NCI-H146 (cell line): ENCODE measurements at regions not wholly inside any gene's neighbourhood (a gene's known extent, or its start where the extent isn't known, plus 50 kb on each side); places are given as distances from the start of the nearest gene placed in this dataset.

Experiments used
- DNase-seq: peaks from one replicate; lab custom pipeline; 2025; lab: John Stamatoyannopoulos, UW

DNA sequence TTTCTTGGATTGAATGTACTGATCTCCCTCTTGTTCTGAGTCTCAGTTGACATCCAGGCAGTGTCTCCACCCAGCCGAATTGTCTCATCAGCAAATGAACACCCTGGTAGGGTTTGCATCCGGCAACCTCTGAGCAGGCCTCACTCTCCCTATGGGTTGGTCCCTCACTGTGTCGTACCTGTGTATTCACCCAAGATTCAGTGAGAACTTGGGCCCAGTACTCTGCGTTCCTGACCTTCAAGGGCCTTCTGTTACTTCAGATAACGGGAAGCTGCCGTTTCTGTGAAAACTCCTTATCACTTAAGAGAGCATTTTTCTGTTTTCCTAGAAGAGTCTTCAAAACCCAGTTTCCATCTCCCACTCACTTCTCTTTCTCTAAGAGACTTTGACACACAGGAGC, 915.6 kb downstream of the TBC1D22A start:
- no peak for DNase-seq

- DNase-seq = no peak
Observed at GRCh38 chr22:47676685-47677084, 914.2 kb downstream of the TBC1D22A start.

DNA sequence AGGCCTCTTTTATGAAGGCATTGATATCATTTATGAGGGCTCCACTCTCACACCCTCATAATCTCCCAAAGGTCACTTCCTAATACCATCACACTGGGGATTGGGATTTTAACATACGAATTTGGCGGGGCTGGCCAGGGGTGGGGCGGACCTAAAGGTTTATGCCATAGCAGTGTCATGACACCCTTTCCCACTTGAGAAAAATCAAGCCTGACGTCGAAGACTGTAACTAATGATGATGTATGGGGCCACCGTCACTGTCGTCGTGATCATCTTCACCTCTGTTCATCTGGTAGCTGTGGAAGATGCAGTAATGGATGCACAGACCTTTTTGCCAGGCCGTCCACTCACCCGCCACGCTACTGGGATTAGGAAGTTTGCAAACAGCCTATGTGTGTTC, 912.1 kb downstream of the TBC1D22A start:
- DNase-seq = no peak

GRCh38 chr22:47673557-47673956, 911.1 kb downstream of the TBC1D22A start:
- no peak for DNase-seq

DNA sequence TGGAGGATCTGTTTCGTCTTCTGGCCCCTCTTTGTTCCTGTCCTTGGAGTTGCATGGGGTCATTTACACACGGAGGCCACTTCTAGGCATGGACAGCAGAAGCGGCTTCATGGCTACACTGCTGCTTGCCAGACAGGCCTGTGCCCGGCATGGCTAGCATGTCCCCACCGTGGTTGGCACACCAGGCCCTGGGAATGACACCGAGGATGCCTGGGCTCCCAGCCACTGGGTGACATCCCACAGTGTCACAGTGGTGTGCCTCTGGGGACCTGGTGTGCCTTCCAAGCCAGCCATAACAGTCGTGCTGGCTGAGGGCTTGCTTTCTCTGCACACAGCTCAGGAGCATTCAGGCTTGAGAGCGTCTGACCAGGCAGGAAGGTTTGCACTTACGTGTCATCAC, 910.1 kb downstream of the TBC1D22A start:
- DNase-seq = no peak

GRCh38 chr22:47665151-47665550, 902.7 kb downstream of the TBC1D22A start:
- DNase-seq = no peak

DNA sequence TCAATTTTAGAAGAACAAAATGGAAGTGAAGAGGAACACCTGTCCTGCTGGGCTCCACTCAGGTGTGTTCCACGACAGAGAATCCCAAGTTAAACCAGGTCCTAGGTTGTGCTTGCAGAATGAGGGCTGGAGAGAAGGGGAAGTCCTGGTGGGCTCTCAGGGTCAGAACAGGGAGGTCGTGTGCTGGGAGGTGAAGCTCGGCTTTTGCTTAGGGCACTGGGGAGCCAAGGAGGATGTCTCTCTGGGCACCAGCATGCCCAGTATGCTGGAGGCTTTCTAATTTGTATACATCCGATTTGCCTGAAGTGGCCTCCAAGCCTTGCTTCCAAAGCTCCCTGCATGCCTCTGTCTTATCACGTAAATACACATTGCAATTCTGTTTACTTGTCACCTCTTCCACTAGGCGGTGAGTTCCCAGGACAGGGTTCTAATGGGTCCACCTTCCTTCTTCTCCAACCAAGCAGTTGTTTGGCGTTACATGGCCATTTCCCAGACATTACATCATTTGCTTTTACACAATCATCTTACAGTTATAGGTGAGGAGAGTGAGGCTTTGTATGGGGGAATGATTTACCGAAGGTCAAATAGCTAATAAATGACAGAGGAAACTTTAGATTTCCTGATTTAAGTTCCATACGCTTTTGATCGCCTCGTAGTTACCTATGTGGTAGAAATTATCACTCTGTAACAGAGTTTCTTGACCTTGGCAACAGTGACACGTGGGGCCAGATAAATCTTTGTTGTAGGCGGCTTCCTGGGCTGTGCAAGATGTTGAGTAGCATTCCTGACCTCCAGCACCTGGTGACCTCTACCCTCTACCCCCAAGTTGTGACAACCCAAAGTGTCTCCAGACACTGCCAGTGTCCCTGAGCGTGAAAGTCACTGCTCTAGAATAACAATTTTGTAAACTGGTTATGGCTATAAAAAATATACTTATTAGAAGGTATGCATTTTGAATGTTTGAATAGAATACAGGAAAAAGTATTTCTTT, 901.5 kb downstream of the TBC1D22A start:
- no peak for DNase-seq

DNA sequence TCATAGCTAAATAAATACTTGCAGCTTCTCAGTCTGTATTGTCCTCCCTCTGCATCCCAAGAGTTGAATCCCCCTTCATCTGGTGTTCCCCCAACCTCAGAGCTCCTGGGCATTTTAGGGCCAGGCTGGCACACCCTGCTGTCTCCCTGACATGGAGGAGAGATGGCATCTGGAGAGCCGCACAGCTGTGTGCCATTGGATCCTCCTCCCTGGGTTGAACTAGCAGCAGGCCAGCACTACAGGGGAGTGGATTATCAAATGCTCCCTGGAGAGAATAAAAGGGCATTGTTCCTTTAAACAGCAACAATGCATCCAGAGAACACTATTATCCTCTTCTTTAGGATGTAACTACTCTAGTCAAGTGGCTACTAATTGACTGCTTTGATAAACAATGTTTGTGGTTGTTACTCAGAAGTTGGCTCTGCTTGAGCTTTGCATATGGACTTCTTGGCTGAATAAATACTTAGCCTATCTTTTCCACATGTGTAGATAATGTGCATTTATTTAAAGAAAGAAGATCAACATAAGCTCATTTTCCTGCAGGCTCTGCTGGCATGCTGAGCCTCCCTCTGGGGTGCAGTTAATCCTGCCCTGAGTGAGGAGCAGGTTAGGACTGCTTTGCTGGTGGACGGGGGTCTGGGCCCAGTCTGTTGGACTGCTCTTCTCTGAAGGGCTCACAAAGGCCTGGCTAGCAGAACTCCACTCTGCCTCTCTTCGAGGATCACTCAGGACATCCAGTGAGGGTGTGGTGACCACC, 897.2 kb downstream of the TBC1D22A start:
- peak; percentile 42 for DNase-seq

- DNase-seq = no peak
Observed at GRCh38 chr22:47658182-47658581, 895.7 kb downstream of the TBC1D22A start.

DNA sequence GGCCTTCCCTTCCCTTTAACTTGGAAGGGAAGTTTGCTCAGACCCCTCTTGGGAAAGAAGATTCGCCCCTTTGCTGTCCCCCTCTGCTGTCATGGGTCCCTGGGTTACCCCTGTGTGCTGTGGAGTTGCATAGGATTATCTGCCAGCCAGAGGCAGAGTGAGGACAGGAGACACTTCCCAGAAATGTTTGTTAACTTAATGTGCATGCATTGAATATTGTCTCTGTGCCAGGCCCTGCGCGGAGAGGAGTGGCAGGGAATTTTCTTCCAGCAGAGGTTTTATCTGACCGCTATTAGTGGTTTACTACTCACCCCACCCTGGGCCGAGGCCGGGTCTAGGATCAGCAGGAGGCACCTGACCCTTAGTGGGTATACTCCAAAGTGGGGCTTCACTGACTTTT, 894.8 kb downstream of the TBC1D22A start:
- no peak for DNase-seq

GRCh38 chr22:47656806-47657205, 894.4 kb downstream of the TBC1D22A start:
- DNase-seq = no peak

DNA sequence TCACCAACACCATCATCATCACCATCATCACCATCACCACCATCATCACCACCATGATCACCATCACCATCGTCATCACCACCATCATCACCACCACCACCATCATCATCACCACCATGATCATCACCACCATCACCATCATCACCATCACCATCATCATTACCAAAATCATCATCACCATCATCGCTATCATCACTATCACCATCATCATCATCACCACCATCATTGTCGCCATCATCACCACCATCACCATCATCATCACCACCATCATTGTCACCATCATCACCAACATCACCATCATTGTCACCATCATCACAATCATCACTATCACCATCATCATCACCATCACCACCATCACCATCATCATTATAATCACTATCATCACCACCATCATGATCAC, 893.5 kb downstream of the TBC1D22A start:
- no peak for DNase-seq

- no peak for DNase-seq
Observed at GRCh38 chr22:47654922-47655491, 892.6 kb downstream of the TBC1D22A start.

GRCh38 chr22:47653921-47654320, 891.5 kb downstream of the TBC1D22A start:
- no peak for DNase-seq

GRCh38 chr22:47651216-47651987, 889.0 kb downstream of the TBC1D22A start:
- DNase-seq = no peak

GRCh38 chr22:47647720-47648119, 885.3 kb downstream of the TBC1D22A start:
- no peak for DNase-seq

DNA sequence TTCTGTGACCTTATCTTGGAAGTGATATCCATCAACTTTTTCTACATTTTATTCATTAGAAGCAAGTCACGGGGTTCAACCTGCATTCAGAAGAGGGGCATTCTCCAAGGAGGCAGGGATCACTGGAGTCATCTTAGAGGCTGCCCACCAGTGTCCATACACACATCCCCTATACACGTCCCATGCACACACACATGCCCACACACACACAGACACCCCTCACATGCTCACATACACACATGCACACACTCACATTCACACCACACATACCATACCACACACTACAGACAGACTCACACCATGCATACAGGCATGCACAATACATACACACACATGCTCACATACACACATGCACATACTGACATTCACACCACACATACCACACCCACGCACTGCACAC, 884.7 kb downstream of the TBC1D22A start:
- DNase-seq = no peak

DNA sequence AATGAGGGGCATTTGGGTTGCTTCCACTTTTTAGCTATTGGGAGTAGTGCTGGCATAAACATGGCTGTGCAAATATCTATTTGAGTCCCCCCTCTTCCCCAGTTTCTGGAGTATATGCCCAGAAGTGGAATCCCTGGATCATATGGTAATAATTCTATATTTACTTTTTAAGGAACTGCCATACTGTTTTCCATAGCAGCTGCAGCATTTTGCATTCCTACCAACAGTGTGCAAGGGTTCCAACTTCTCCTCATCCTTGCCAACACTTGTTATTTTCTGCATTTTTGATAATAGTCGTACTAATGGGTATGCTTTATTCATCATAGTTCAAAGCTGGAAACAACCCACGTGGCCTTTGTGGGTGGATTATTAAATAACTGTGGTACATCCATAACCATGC, 883.5 kb downstream of the TBC1D22A start:
- no peak for DNase-seq

DNA sequence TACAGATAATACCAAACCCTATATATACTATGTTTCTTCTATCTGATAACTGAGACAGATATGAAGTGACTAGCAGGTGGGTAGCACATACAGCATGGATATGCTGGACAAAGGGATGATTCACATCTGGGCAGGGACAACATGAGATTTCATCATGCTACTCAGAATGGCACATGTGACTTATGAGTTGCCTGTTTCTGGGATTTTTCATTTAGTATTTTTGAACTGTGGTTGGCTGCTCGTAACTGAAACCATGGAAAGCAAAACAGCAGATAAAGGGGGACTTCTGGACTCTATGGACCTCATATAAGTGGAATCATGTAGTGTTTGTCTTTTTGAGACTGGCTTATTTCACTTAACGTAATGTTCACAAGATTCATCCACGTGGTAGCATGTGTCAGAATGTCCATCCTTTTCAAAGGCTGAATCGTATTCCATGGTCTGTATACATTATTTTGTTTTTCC, 883.0 kb downstream of the TBC1D22A start:
- DNase-seq = no peak

GRCh38 chr22:47634347-47634746, 871.9 kb downstream of the TBC1D22A start:
- DNase-seq = no peak

GRCh38 chr22:47633111-47633510, 870.7 kb downstream of the TBC1D22A start:
- DNase-seq = no peak

DNA sequence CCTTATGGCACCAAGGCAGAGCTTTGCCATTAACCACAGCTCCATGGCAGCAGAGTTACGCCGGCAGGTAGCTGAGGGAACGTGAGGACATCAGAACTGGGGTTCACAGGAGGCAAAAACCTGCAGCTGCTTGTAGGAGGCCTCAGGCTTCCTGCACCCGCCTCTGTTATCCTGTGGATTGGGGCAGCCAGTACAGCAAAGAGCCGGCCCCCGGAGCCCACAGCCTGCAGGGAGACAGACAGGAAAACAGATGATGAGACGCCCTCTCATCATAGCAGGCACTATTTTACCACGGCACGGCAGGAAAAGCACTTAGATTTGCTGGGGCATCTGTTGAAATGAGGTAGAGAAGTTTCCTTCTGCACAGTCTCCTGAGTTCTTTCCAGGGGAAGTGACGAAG, 870.3 kb downstream of the TBC1D22A start:
- DNase-seq = no peak
